ENCODE measurements at regions not wholly inside any gene's neighbourhood (a gene's known extent, or its start where the extent isn't known, plus 50 kb on each side); places are given as distances from the start of the nearest gene placed in this dataset.
A peak's percentile ranks its signal among the peaks of the same experiment; 100 is the strongest.
"Not testable (repeated sequence)": the region's sequence is repeated elsewhere in the genome, so short reads cannot be mapped to it uniquely, and the experiment has no call there.

DNA sequence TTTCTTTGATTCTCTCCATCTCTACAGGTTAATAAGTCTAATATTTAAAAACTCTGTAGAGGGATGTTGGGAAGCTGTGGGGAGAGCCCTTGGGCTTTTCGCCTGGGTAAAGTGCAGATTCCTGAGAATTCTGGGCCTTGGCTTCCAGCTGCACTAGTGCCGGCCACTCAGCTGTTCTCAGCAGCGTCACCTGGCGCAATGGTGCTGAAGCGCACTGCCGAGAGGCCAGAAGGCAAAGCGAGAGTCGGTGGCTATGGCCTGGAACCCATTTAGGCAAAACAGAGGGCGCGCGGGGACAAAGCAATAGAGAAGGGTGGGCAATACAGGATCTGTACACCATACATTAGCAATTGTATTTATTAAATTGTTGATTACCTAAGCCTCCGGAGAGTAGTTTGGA, 70.8 kb upstream of the FCGR1A start:
- H3K4ac ChIP-seq (replicated peaks; ENCODE audit: insufficient read length, low read depth, low read length); H3K36me3 ChIP-seq (ENCODE audit: control insufficient read depth in 2 of 4, insufficient read depth in 4 of 4, low read length in 3 of 4); H3K23ac ChIP-seq (ENCODE audit: insufficient read length); H2BK12ac ChIP-seq (ENCODE audit: low read depth, low read length); H2BK20ac ChIP-seq (ENCODE audit: low read length); H3K79me1 ChIP-seq (ENCODE audit: low read depth, low read length); FAIRE-seq; H3K56ac ChIP-seq (replicated peaks; ENCODE audit: insufficient read length, low read depth, low read length); H3K9ac ChIP-seq (replicated peaks in 1 of 4; ENCODE audit: extremely low read depth in 1 of 4, low read depth in 3 of 4, low read length in 3 of 4); H4K91ac ChIP-seq (replicated peaks; ENCODE audit: insufficient read length, low read length); H3K23me2 ChIP-seq (ENCODE audit: low read depth, low read length); H3K79me2 ChIP-seq (ENCODE audit: control insufficient read depth in 1 of 2, insufficient read depth in 2 of 2, low read length in 2 of 2); CTCF ChIA-PET (ENCODE audit: partially characterized antibody); H3K27me3 ChIP-seq (replicated peaks in 1 of 4; ENCODE audit: control insufficient read depth in 3 of 4, extremely low read depth in 1 of 4, insufficient read depth in 3 of 4, low read length in 3 of 4); H2AFZ ChIP-seq (ENCODE audit: low read length); DNase-seq (ENCODE audit: low read depth in 1 of 2, low spot score in 2 of 2); H3K14ac ChIP-seq (ENCODE audit: insufficient read length); H2BK15ac ChIP-seq (ENCODE audit: low read length); H4K8ac ChIP-seq (ENCODE audit: extremely low read depth, insufficient read depth, low read length); H3K18ac ChIP-seq (ENCODE audit: extremely low read depth, low read length); POLR2A ChIA-PET (ENCODE audit: partially characterized antibody); H2BK120ac ChIP-seq (replicated peaks; ENCODE audit: low read depth, low read length); H4K20me1 ChIP-seq (replicated peaks in 1 of 2; ENCODE audit: control insufficient read depth in 1 of 2, insufficient read depth in 2 of 2, low read length in 2 of 2); H3K4me1 ChIP-seq (replicated peaks in 1 of 4; ENCODE audit: control insufficient read depth in 3 of 4, insufficient read depth in 4 of 4, low read length in 3 of 4); H3K27ac ChIP-seq (ENCODE audit: low read depth, low read length); H2BK5ac ChIP-seq (ENCODE audit: low read depth, low read length); H2AK5ac ChIP-seq (ENCODE audit: low read depth, low read length); H4K5ac ChIP-seq (ENCODE audit: insufficient read length, low read depth, low read length); H3K9me3 ChIP-seq (ENCODE audit: insufficient read depth in 2 of 2, low read depth in 1 of 2, low read length in 1 of 2): not testable (repeated sequence)
- WGBS, 2 experiments (ENCODE audit: extremely low coverage in 1 of 2, insufficient coverage in 1 of 2, insufficient read length in 1 of 2, insufficient replicate concordance in 2 of 2, low coverage in 1 of 2, low lambda C conversion rate in 2 of 2, missing lambda C conversion rate in 1 of 2): 20% methylated on average over 1 of the region's 12 CpGs; no CpG with 5 or more reads in 1 of the 2 experiments
- Histone ChIP-seq H3K4me2 (ENCODE audit: insufficient read depth in 1 of 2, low read depth in 2 of 2, low read length in 2 of 2) (peak overlapping the region in 1 of 2 experiments; percentile 38; a peak in 1 of 4 replicates), H3K4me3 (ENCODE audit: extremely low read depth in 1 of 4, insufficient read depth in 2 of 4, low read depth in 3 of 4, low read length in 4 of 4) (peak overlapping the region in 2 of 4 experiments; percentile 47 to 51; a peak in 3 of 8 replicates)
